RCC 7860 (cell line): ENCODE measurements at regions not wholly inside any gene's neighbourhood (a gene's known extent, or its start where the extent isn't known, plus 50 kb on each side); places are given as distances from the start of the nearest gene placed in this dataset.

Experiments
- DNase-seq: peaks from one replicate; pipeline ENCODE4 v3.0.0-alpha.2; 2015; ENCODE audit warnings: low spot score
- FAIRE-seq: peaks from 2 replicates; lab custom pipeline; 2012; peaks lifted over from hg19 to GRCh38; lab: Jason Lieb, UNC

DNA sequence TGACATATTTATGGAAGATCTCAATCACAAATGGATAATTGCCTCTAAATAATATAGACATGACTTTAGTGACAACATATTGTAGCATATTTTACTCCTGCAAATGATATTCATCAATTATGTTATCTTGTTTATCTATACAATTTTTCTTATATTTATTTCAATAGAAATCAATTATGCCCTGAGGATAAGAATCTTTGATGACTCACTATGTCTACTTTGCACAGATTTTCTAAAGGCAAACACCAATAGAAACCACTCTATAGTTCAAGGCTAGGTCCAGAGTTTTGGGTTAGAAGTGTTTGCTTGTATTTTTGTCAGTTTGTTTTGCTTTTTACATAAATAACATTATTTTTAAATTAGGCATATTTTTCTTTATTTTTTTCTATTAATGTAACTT lies 879.0 kb downstream of the LTN1 start:
- DNase-seq (no peak), FAIRE-seq (no peak)

GRCh38 chr21:28112511-28112910 lies 880.2 kb downstream of the LTN1 start:
- FAIRE-seq (no peak), DNase-seq (no peak)

GRCh38 chr21:28111151-28111619 lies 881.5 kb downstream of the LTN1 start:
- DNase-seq = no peak
- FAIRE-seq = no peak

- FAIRE-seq (no peak), DNase-seq (no peak)
Observed at GRCh38 chr21:28110716-28111115, 882.0 kb downstream of the LTN1 start.

DNA sequence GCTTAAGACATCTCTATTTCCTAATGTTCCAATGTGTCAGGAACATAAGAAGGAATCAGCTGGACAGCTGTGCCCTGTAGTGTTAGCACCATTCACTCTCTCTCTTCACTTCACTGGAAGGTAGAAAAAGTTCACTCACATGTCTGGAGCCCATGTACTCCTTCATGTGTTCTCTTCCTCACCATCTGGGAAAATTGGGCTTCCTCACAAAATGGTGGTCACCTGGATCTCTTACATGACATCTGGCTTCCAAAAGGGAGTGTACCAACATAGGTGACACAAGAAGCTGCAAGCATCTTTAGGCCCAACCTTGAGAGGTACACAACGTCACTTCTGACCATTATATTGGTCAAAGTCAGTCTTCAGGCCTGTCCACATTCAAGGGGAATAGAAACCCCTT lies 882.6 kb downstream of the LTN1 start:
- FAIRE-seq = no peak
- DNase-seq = no peak

DNA sequence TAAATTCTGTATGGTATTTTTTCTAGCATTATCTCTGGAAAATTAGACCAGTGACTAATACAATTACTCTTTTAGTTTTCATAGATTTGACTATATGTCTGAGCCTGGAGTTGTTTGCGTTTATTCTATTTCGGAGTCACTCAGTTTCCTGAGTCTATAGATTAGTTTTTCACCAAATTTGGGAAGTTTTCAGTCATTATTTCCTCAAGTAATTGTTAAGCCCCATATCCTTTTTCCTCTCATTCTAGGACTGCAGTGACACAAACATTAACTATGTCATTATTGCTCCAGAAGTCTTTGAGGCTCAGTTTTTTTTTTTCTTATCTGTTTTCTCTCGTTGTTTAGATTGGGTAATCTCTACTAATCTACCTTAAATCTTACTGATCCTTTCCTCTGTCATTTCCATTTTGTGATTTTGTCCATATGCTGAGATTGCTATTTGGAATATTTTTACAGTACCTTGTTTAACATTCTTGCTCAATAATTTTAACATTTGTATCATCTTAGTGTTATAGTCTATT lies 886.2 kb downstream of the LTN1 start:
- FAIRE-seq = no peak
- no peak for DNase-seq

GRCh38 chr21:28104346-28104745 lies 888.3 kb downstream of the LTN1 start:
- FAIRE-seq = no peak

DNA sequence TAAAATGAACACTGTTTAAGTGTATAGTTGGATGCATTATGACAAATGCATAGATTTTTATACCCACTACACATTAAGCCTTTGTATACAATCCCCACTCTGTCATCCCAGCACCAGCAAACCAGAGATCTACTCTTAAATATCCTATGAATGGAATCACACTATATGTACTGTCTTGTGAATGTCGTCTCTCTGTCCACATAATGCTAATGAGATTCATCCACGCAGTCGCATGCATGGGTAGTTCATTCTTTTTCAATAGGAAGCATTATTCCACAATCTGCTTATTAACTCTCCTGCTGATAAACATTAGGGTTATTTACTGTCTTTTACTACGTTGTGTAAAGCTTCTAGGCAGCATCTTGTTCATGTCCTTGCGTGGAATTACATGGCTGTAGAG lies 892.3 kb downstream of the LTN1 start:
- FAIRE-seq (no peak), DNase-seq (no peak)

More at GRCh38 chr21:28104346-28104745, 888.3 kb downstream of the LTN1 start:
- no peak for DNase-seq

DNA sequence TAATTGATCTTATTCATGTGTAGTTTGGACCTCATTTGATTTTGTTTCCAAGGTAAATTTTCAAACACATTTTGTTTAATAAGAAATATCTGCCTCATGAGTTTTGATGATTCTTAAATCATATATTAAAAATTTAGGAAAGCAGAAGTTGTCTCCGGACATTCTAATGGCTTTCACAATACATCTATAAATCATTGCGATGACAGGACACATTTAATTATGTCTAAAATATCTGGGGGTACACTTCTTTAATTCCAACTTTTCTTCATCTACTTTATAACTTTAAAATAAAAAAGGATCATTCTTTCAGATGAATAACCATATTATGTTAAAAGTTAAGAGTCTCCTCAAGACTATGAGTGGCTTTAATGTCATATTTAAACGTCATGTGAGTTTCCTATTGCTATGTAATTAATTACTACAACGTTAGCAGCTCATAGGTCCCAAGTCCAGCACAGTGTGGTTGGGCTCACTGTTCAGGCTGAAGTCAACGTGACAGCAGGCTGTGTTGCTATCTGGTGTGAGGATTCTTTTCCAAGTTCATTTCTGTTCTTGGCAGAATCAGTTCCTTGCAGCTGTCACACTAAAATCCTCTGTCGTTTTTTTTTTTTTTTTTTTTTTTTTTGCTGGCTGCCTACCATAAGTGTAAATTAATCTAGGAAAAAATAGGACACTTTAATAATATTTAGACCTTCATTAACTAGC lies 893.5 kb downstream of the LTN1 start:
- no peak for FAIRE-seq
- no peak for DNase-seq

- FAIRE-seq (no peak), DNase-seq (no peak)
Observed at GRCh38 chr21:28091466-28091865, 901.2 kb downstream of the LTN1 start.

GRCh38 chr21:28090546-28090945 lies 902.1 kb downstream of the LTN1 start:
- FAIRE-seq (no peak), DNase-seq (no peak)

GRCh38 chr21:28089599-28090441 lies 902.9 kb downstream of the LTN1 start:
- FAIRE-seq = no peak

DNA sequence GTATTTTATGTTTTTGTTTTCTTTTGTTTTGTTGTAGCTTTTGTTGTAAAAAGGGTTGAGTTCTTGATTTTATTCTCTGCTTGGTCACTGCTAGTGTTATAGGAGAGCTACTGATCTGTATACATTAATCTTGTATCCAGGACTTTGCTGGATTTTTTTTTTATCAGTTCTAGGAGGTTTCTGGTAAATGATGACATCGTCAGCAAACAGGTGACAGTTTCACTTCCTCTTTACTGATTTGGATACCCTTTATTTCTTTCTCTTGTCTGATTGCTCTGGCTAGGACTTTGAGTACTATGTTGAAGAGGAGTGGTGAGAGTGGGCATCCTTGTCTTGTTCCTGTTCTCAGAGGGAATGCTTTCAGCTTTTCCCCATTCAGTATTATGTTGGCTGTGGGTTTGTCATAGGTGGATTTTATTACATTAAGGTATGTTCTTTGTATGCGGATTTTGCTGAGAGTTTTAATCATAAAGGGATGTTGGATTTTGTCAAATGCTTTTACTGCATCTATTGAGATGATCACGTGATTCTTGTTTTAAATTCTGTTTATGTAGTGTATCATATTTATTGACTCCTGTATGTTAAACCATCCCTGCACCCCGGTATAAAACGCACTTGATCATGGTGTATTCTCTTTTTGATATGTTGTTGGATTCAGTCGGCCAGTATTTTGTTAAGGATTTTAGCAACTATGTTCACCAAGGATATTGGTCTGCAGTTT lies 905.7 kb downstream of the LTN1 start:
- FAIRE-seq = no peak
- DNase-seq = no peak

More at GRCh38 chr21:28089599-28090441, 902.9 kb downstream of the LTN1 start:
- DNase-seq = peak; percentile 30

DNA sequence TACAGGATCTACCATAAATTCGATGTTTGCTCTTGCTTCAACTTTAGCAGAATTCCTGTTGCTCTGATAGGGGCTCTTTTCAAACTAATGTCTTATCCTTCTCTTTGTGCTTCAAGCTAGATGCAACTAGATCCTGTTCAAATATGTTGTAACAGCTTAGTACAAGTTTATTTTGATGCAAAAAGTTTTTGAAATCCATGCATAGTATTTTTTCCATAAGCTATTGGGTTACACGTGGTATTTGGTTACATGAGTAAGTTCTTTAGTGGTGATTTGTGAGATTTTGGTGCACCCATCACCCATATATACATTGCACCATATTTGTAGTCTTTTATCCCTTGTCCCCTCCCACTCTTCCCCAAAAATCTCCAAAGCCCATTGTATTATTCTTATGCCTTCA lies 907.7 kb downstream of the LTN1 start:
- FAIRE-seq = no peak

GRCh38 chr21:28083350-28083749 lies 909.3 kb downstream of the LTN1 start:
- no peak for DNase-seq
- no peak for FAIRE-seq

More for the DNA sequence above, 907.7 kb downstream of the LTN1 start:
- no peak for DNase-seq

DNA sequence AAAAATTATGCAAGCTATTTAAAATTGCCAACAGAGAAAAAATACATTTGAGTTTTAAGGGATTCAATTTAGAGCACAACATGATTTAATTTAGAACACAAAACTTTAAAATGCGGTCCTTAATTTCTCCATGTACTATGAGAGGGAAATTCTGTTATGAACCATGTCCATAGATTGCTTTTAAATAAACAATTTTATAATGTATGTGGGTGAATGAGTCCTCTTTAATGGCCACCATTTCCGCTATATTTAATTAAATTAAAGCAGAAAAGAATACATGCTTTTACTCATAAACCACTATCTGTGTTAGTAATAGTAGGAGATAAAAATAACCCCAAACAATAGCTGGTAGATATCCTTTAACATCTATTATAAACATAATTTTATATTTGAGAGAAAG lies 914.6 kb downstream of the LTN1 start:
- FAIRE-seq (no peak), DNase-seq (no peak)

GRCh38 chr21:28074676-28075075 lies 918.0 kb downstream of the LTN1 start:
- FAIRE-seq = no peak
- no peak for DNase-seq

GRCh38 chr21:28072601-28073000 lies 920.1 kb downstream of the LTN1 start:
- no peak for FAIRE-seq

DNA sequence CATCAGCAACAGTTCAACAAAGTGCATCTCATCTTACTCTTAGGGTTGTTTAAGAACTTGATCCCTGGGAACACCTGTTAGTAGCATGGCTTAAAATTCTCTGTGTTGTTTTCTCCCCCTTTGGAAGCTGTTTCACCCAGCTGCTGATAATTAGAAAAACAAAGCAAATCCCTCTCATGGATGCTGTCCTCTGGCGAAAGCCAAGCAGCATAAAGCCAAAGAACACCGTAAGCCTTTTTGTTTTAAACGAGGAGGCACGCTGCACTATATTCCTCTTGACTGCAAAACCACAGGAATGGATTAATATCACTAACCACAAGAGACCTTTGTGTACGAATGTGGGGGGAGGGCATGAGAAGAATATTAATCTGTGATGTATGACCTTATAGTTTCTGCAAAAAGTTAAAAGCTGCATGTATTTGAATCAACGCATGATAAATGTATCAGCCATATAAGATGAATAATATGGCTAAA lies 923.2 kb downstream of the LTN1 start:
- FAIRE-seq (peak; percentile 72), DNase-seq (no peak)

More at GRCh38 chr21:28072601-28073000, 920.1 kb downstream of the LTN1 start:
- no peak for DNase-seq

DNA sequence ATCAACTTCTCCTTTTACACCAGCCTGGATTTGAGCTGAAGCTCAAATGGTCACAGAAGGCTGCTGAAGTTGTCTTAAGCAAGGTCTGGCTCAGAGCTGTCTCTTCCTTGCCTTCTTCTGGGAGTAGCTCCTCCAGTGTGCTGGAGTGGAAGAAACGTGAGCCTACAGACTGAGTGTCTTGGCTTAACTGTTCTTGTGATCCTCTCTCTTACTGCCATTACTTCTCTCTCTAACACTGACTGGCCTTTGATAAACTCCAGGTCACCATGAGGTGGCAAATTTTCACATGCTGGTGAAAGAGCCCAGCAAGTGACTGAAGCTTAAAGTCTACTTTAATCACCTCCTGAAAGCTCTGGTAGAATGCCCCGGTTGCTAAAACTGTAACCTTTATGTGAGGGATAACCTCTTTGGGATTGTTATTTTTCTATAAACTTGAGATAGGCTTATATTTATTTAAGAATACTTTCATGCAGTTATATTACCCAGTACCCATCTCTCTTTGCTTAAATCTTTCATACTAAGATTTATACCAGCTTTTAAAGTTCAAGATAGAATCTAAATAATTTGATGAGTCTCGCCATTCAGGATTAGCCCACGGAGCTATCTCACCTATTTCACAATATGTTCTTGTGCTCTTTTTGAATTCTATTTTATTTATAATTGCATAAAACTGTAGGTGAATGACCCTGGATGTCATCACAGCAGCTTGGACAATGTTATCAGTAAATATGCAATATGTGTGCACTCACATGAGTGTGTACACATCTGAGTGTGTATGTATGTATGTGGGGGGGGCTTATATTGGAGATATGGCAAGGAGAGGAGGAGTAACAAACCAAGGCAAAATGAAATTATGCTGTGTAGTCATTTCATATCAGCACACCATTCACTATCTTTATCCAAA lies 924.0 kb downstream of the LTN1 start:
- FAIRE-seq (no peak), DNase-seq (no peak)
